Daoy (cell line): ENCODE measurements at regions not wholly inside any gene's neighbourhood (a gene's known extent, or its start where the extent isn't known, plus 50 kb on each side); places are given as distances from the start of the nearest gene placed in this dataset.
"Not testable (repeated sequence)": the region's sequence is repeated elsewhere in the genome, so short reads cannot be mapped to it uniquely, and the experiment has no call there.

Source experiments
- DNase-seq: peaks from one replicate; pipeline ENCODE4 v3.0.0-alpha.2; 2015; ENCODE audit warnings: low read depth

- DNase-seq, result no peak
These were observed 55.5 kb upstream of the PIK3C3 start for GRCh38 chr18:41899535-41899934.

- DNase-seq, result no peak
These were observed 61.6 kb upstream of the PIK3C3 start for GRCh38 chr18:41893432-41893831.

- no peak for DNase-seq
These were observed 67.9 kb upstream of the PIK3C3 start for GRCh38 chr18:41887100-41887499.

- no peak for DNase-seq
These were observed 68.8 kb upstream of the PIK3C3 start for GRCh38 chr18:41886126-41886807.

- DNase-seq, result no peak
These were observed 73.7 kb upstream of the PIK3C3 start for GRCh38 chr18:41881285-41881684.

GRCh38 chr18:41879256-41879655 lies 75.8 kb upstream of the PIK3C3 start:
- no peak for DNase-seq

- DNase-seq, result no peak
These were observed 79.8 kb upstream of the PIK3C3 start for GRCh38 chr18:41875094-41875780.

- DNase-seq, result no peak
These were observed 81.3 kb upstream of the PIK3C3 start for GRCh38 chr18:41873730-41874129.

GRCh38 chr18:41872206-41872605 lies 82.8 kb upstream of the PIK3C3 start:
- no peak for DNase-seq

GRCh38 chr18:41871229-41872000 lies 83.6 kb upstream of the PIK3C3 start:
- DNase-seq, result no peak

GRCh38 chr18:41870817-41871216 lies 84.2 kb upstream of the PIK3C3 start:
- DNase-seq, result no peak

- DNase-seq, result no peak
These were observed 84.8 kb upstream of the PIK3C3 start for GRCh38 chr18:41870191-41870590.

GRCh38 chr18:41865796-41866195 lies 89.2 kb upstream of the PIK3C3 start:
- not testable (repeated sequence) for DNase-seq

GRCh38 chr18:41864216-41864615 lies 90.8 kb upstream of the PIK3C3 start:
- no peak for DNase-seq

GRCh38 chr18:41862921-41863320 lies 92.1 kb upstream of the PIK3C3 start:
- DNase-seq, result no peak

GRCh38 chr18:41860987-41861386 lies 94.0 kb upstream of the PIK3C3 start:
- no peak for DNase-seq

- no peak for DNase-seq
These were observed 96.1 kb upstream of the PIK3C3 start for GRCh38 chr18:41858761-41859555.

- DNase-seq, result no peak
These were observed 101.8 kb upstream of the PIK3C3 start for GRCh38 chr18:41853280-41853679.

GRCh38 chr18:41850781-41851180 lies 104.3 kb upstream of the PIK3C3 start:
- DNase-seq, result no peak

- DNase-seq, result no peak
These were observed 105.4 kb upstream of the PIK3C3 start for GRCh38 chr18:41849632-41850031.

- no peak for DNase-seq
These were observed 109.5 kb upstream of the PIK3C3 start for GRCh38 chr18:41845563-41845962.

GRCh38 chr18:41842886-41843285 lies 112.1 kb upstream of the PIK3C3 start:
- DNase-seq, result no peak
